ENCODE measurements at regions not wholly inside any gene's neighbourhood (a gene's known extent, or its start where the extent isn't known, plus 50 kb on each side); places are given as distances from the start of the nearest gene placed in this dataset.
"Not testable (repeated sequence)": the region's sequence is repeated elsewhere in the genome, so short reads cannot be mapped to it uniquely, and the experiment has no call there.

GRCh38 chr7:125820495-125820894, 890.9 kb upstream of the POT1 start:
- no peaks in the 10 kb centered on the region for H3K9me3 ChIP-seq
- no peaks in the 10 kb centered on the region for H3K4me1 ChIP-seq
- ChIA-PET POLR2A (no interaction called here), CTCF (no interaction called here)
- ATAC-seq (no peak), DNase-seq (ENCODE audit: low read depth in 1 of 2, low spot score in 1 of 2) (no peak), FAIRE-seq (no peak)
- no peak overlapping the region for H3K4me2 ChIP-seq
- no peak overlapping the region for H3K27ac ChIP-seq
- no peak for TF ChIP-seq BCL3 (IDR thresholded peaks at IDR 0.05)
- TF ChIP-seq POLR2AphosphoS2 (conservative IDR thresholded peaks at IDR 0.05; ENCODE audit: low read length): no peak
- TF ChIP-seq HOXB5 (CRISPR knock-in tag; IDR thresholded peaks at IDR 0.05): no peak
- no peak for TF ChIP-seq HDAC2 (IDR thresholded peaks at IDR 0.05)
- TF ChIP-seq TP53 (CRISPR knock-in tag; IDR thresholded peaks at IDR 0.05): no peak
- no peak for TF ChIP-seq TFCP2L1 (CRISPR knock-in tag; IDR thresholded peaks at IDR 0.05)
- no peak for TF ChIP-seq ATOH8 (CRISPR knock-in tag; IDR thresholded peaks at IDR 0.05; ENCODE audit: low read depth)
- no peak for TF ChIP-seq MAX (IDR thresholded peaks at IDR 0.05)
- TF ChIP-seq CHD4 (IDR thresholded peaks at IDR 0.05; ENCODE audit: borderline replicate concordance): no peak
- TF ChIP-seq ZSCAN20 (CRISPR knock-in tag; IDR thresholded peaks at IDR 0.05): no peak
- TF ChIP-seq EHMT2 (IDR thresholded peaks at IDR 0.05; ENCODE audit: low read depth): no peak
- no peak overlapping the region for H3K4me3 ChIP-seq

- 1% methylated on average over 2 of the region's 2 CpGs for WGBS (ENCODE audit: missing lambda C conversion rate)
- no peak for FAIRE-seq
Observed at GRCh38 chr7:125814100-125814499, 884.5 kb upstream of the POT1 start.

GRCh38 chr7:125806491-125806890, 876.9 kb upstream of the POT1 start:
- H3K9me3 ChIP-seq; H3K4me1 ChIP-seq; DNase-seq (ENCODE audit: low read depth in 1 of 2, low spot score in 1 of 2); H3K27ac ChIP-seq; H3K4me2 ChIP-seq; FAIRE-seq; POLR2A ChIA-PET; ATAC-seq; H3K4me3 ChIP-seq; CTCF ChIA-PET: not testable (repeated sequence)
- 23% methylated on average over 4 of the region's 4 CpGs for WGBS (ENCODE audit: missing lambda C conversion rate)

More at GRCh38 chr7:125814100-125814499, 884.5 kb upstream of the POT1 start:
- no peak overlapping the region for H3K4me2 ChIP-seq
- H3K27ac ChIP-seq: no peak overlapping the region
- H3K4me3 ChIP-seq: no peak overlapping the region
- no peaks in the 10 kb centered on the region for H3K4me1 ChIP-seq
- DNase-seq (ENCODE audit: low read depth in 1 of 2, low spot score in 1 of 2): no peak
- POLR2A ChIA-PET: no interaction called here
- ATAC-seq: no peak
- TF ChIP-seq BHLHE40 (IDR thresholded peaks at IDR 0.05; ENCODE audit: low read depth, low read length) (no peak), EP300 (IDR thresholded peaks at IDR 0.05) (no peak), EHF (CRISPR knock-in tag; IDR thresholded peaks at IDR 0.05) (no peak), NFE2L2 (conservative IDR thresholded peaks at IDR 0.05; ENCODE audit: low read length) (no peak), RFX5 (IDR thresholded peaks at IDR 0.05) (no peak), CHD4 (IDR thresholded peaks at IDR 0.05; ENCODE audit: borderline replicate concordance) (no peak), RNF2 (IDR thresholded peaks at IDR 0.05; ENCODE audit: borderline replicate concordance, low read depth) (no peak), REST (IDR thresholded peaks at IDR 0.05) (no peak), NPAS2 (CRISPR knock-in tag; IDR thresholded peaks at IDR 0.05; ENCODE audit: borderline replicate concordance) (no peak), TFCP2L1 (CRISPR knock-in tag; IDR thresholded peaks at IDR 0.05) (no peak), RAD21 (conservative IDR thresholded peaks at IDR 0.05 in 1 of 2, IDR thresholded peaks at IDR 0.05 in 1 of 2) (no peak), HEYL (CRISPR knock-in tag; IDR thresholded peaks at IDR 0.05) (no peak), FOSB (CRISPR knock-in tag; IDR thresholded peaks at IDR 0.05) (no peak), MAX (IDR thresholded peaks at IDR 0.05) (no peak), HMGXB4 (CRISPR knock-in tag; IDR thresholded peaks at IDR 0.05; ENCODE audit: borderline replicate concordance) (no peak), POLR2A (IDR thresholded peaks at IDR 0.05; ENCODE audit: low read length) (no peak), ZSCAN20 (CRISPR knock-in tag; IDR thresholded peaks at IDR 0.05) (no peak)
- CTCF ChIA-PET: no interaction called here
- no peaks in the 10 kb centered on the region for H3K9me3 ChIP-seq
